ENCODE measurements at regions not wholly inside any gene's neighbourhood (a gene's known extent, or its start where the extent isn't known, plus 50 kb on each side); places are given as distances from the start of the nearest gene placed in this dataset.
"Not testable (repeated sequence)": the region's sequence is repeated elsewhere in the genome, so short reads cannot be mapped to it uniquely, and the experiment has no call there.

GRCh38 chr2:123783164-123783563 is 241.9 kb upstream of the CNTNAP5 start:
- Mint-ChIP-seq H3K4me1 (no peaks in the 10 kb centered on the region), H3K27me3 (no peaks in the 10 kb centered on the region), H3K4me3 (no peak overlapping the region), H3K9me3 (peaks cover 6% of the 10 kb centered on the region), H3K27ac (no peak overlapping the region), H3K36me3 (ENCODE audit: low read depth) (no peaks in the 10 kb centered on the region)
- CTCF ChIA-PET: no interaction called here
- no peak for DNase-seq
- POLR2A ChIA-PET: no interaction called here

- CTCF ChIA-PET: no interaction called here
- no peaks in the 10 kb centered on the region for H3K27me3 Mint-ChIP-seq
- H3K4me3 Mint-ChIP-seq: no peak overlapping the region
- no peak for DNase-seq
- H3K4me1 Mint-ChIP-seq: no peaks in the 10 kb centered on the region
- POLR2A ChIA-PET: no interaction called here
- peaks cover 6% of the 10 kb centered on the region for H3K9me3 Mint-ChIP-seq
- no peaks in the 10 kb centered on the region for H3K36me3 Mint-ChIP-seq (ENCODE audit: low read depth)
- H3K27ac Mint-ChIP-seq: no peak overlapping the region
These were observed 239.8 kb upstream of the CNTNAP5 start for GRCh38 chr2:123785332-123785731.

- no peak for DNase-seq
- no peaks in the 10 kb centered on the region for H3K36me3 Mint-ChIP-seq (ENCODE audit: low read depth)
- H3K4me1 Mint-ChIP-seq: no peaks in the 10 kb centered on the region
- no peaks in the 10 kb centered on the region for H3K27me3 Mint-ChIP-seq
- ChIA-PET CTCF (interaction anchor here (1.4 kb wide), 1 partner anchor 13 kb away, joined by 4 read pairs; no protein-coding TSS in a partner anchor), POLR2A (no interaction called here)
- H3K4me3 Mint-ChIP-seq: no peak overlapping the region
- H3K9me3 Mint-ChIP-seq: peaks cover 5% of the 10 kb centered on the region
- H3K27ac Mint-ChIP-seq: no peak overlapping the region
These were observed 233.9 kb upstream of the CNTNAP5 start for GRCh38 chr2:123791207-123791606.

GRCh38 chr2:123791684-123792083 is 233.4 kb upstream of the CNTNAP5 start:
- no peak overlapping the region for H3K27ac Mint-ChIP-seq
- POLR2A ChIA-PET: no interaction called here
- no peaks in the 10 kb centered on the region for H3K4me1 Mint-ChIP-seq
- H3K36me3 Mint-ChIP-seq (ENCODE audit: low read depth): no peaks in the 10 kb centered on the region
- CTCF ChIA-PET: interaction anchor here (1.4 kb wide), 1 partner anchor 12 kb away, joined by 4 read pairs; no protein-coding TSS in a partner anchor
- no peak for DNase-seq
- H3K4me3 Mint-ChIP-seq: no peak overlapping the region
- no peaks in the 10 kb centered on the region for H3K9me3 Mint-ChIP-seq
- H3K27me3 Mint-ChIP-seq: no peaks in the 10 kb centered on the region

- H3K9me3 Mint-ChIP-seq: peaks cover 21% of the 10 kb centered on the region
- DNase-seq; H3K4me1 Mint-ChIP-seq; POLR2A ChIA-PET; H3K4me3 Mint-ChIP-seq; H3K36me3 Mint-ChIP-seq (ENCODE audit: low read depth); H3K27ac Mint-ChIP-seq; H3K27me3 Mint-ChIP-seq: not testable (repeated sequence)
- CTCF ChIA-PET: interaction anchor here (1.5 kb wide), 1 partner anchor 13 kb away, joined by 4 read pairs; no protein-coding TSS in a partner anchor
These were observed 221.0 kb upstream of the CNTNAP5 start for GRCh38 chr2:123804126-123804525.

- DNase-seq; POLR2A ChIA-PET; CTCF ChIA-PET; H3K27ac Mint-ChIP-seq; H3K36me3 Mint-ChIP-seq (ENCODE audit: low read depth); H3K4me3 Mint-ChIP-seq; H3K4me1 Mint-ChIP-seq; H3K27me3 Mint-ChIP-seq: not testable (repeated sequence)
- H3K9me3 Mint-ChIP-seq: peaks cover 30% of the 10 kb centered on the region
These were observed 219.3 kb upstream of the CNTNAP5 start for GRCh38 chr2:123805746-123806145.

- H3K9me3 Mint-ChIP-seq: peaks cover 22% of the 10 kb centered on the region
- no peak for DNase-seq
- no peaks in the 10 kb centered on the region for H3K36me3 Mint-ChIP-seq (ENCODE audit: low read depth)
- H3K27me3 Mint-ChIP-seq: no peaks in the 10 kb centered on the region
- no peak overlapping the region for H3K27ac Mint-ChIP-seq
- POLR2A ChIA-PET: no interaction called here
- no peaks in the 10 kb centered on the region for H3K4me1 Mint-ChIP-seq
- CTCF ChIA-PET: no interaction called here
- no peak overlapping the region for H3K4me3 Mint-ChIP-seq
These were observed 216.8 kb upstream of the CNTNAP5 start for GRCh38 chr2:123808243-123808642.

- no peaks in the 10 kb centered on the region for H3K4me1 Mint-ChIP-seq
- H3K27ac Mint-ChIP-seq: no peak overlapping the region
- peaks cover 13% of the 10 kb centered on the region for H3K9me3 Mint-ChIP-seq
- no peak overlapping the region for H3K4me3 Mint-ChIP-seq
- no peaks in the 10 kb centered on the region for H3K36me3 Mint-ChIP-seq (ENCODE audit: low read depth)
- no peaks in the 10 kb centered on the region for H3K27me3 Mint-ChIP-seq
- no peak for DNase-seq
- CTCF ChIA-PET: no interaction called here
- POLR2A ChIA-PET: no interaction called here
These were observed 213.2 kb upstream of the CNTNAP5 start for GRCh38 chr2:123811846-123812245.

- H3K4me1 Mint-ChIP-seq: no peaks in the 10 kb centered on the region
- POLR2A ChIA-PET: no interaction called here
- H3K36me3 Mint-ChIP-seq (ENCODE audit: low read depth): no peaks in the 10 kb centered on the region
- DNase-seq: no peak
- H3K27me3 Mint-ChIP-seq: no peaks in the 10 kb centered on the region
- H3K4me3 Mint-ChIP-seq: no peak overlapping the region
- CTCF ChIA-PET: no interaction called here
- no peak overlapping the region for H3K27ac Mint-ChIP-seq
- peaks cover 3% of the 10 kb centered on the region for H3K9me3 Mint-ChIP-seq
These were observed 208.9 kb upstream of the CNTNAP5 start for GRCh38 chr2:123816203-123816602.

- DNase-seq: no peak
- Mint-ChIP-seq H3K4me1 (no peaks in the 10 kb centered on the region), H3K27me3 (no peaks in the 10 kb centered on the region), H3K9me3 (peaks cover 3% of the 10 kb centered on the region), H3K36me3 (ENCODE audit: low read depth) (no peaks in the 10 kb centered on the region), H3K4me3 (no peak overlapping the region), H3K27ac (no peak overlapping the region)
- CTCF ChIA-PET: no interaction called here
- POLR2A ChIA-PET: no interaction called here
These were observed 208.2 kb upstream of the CNTNAP5 start for GRCh38 chr2:123816928-123817327.

- Mint-ChIP-seq H3K4me3 (no peak overlapping the region), H3K27me3 (no peaks in the 10 kb centered on the region), H3K36me3 (ENCODE audit: low read depth) (no peaks in the 10 kb centered on the region), H3K9me3 (peaks cover 7% of the 10 kb centered on the region), H3K4me1 (no peaks in the 10 kb centered on the region), H3K27ac (no peak overlapping the region)
- POLR2A ChIA-PET: no interaction called here
- no peak for DNase-seq
- CTCF ChIA-PET: no interaction called here
These were observed 198.3 kb upstream of the CNTNAP5 start for GRCh38 chr2:123826729-123827271.

GRCh38 chr2:123839326-123839725 is 185.8 kb upstream of the CNTNAP5 start:
- Mint-ChIP-seq H3K27me3 (no peaks in the 10 kb centered on the region), H3K36me3 (ENCODE audit: low read depth) (no peaks in the 10 kb centered on the region), H3K27ac (no peak overlapping the region), H3K4me3 (no peak overlapping the region), H3K4me1 (no peaks in the 10 kb centered on the region), H3K9me3 (peaks cover 13% of the 10 kb centered on the region)
- ChIA-PET CTCF (no interaction called here), POLR2A (no interaction called here)
- no peak for DNase-seq

GRCh38 chr2:123840016-123840415 is 185.1 kb upstream of the CNTNAP5 start:
- no peaks in the 10 kb centered on the region for H3K27me3 Mint-ChIP-seq

GRCh38 chr2:123840574-123840973 is 184.5 kb upstream of the CNTNAP5 start:
- POLR2A ChIA-PET: no interaction called here
- peaks cover 11% of the 10 kb centered on the region for H3K9me3 Mint-ChIP-seq
- no peak for DNase-seq
- no peaks in the 10 kb centered on the region for H3K27me3 Mint-ChIP-seq
- no peak overlapping the region for H3K4me3 Mint-ChIP-seq
- CTCF ChIA-PET: no interaction called here
- no peaks in the 10 kb centered on the region for H3K36me3 Mint-ChIP-seq (ENCODE audit: low read depth)
- H3K27ac Mint-ChIP-seq: no peak overlapping the region
- no peaks in the 10 kb centered on the region for H3K4me1 Mint-ChIP-seq

More at GRCh38 chr2:123840016-123840415, 185.1 kb upstream of the CNTNAP5 start:
- Mint-ChIP-seq H3K4me1 (no peaks in the 10 kb centered on the region), H3K9me3 (peaks cover 11% of the 10 kb centered on the region), H3K27ac (no peak overlapping the region), H3K4me3 (no peak overlapping the region), H3K36me3 (ENCODE audit: low read depth) (no peaks in the 10 kb centered on the region)
- CTCF ChIA-PET: no interaction called here
- POLR2A ChIA-PET: no interaction called here
- no peak for DNase-seq
